B cell (primary cell): ENCODE measurements at regions not wholly inside any gene's neighbourhood (a gene's known extent, or its start where the extent isn't known, plus 50 kb on each side); places are given as distances from the start of the nearest gene placed in this dataset.

Experiments used
- ATAC-seq: fragments of 200-7000 bp; cut with Tn5 transposase; one replicate; pipeline ENCODE4 v1.10.0; 2021; ENCODE audit warnings: low read depth, mild to moderate bottlenecking, moderate number of reproducible peaks, moderate library complexity
- CTCF ChIA-PET: fragments of 350-600 bp; sonication (Branson Sonifier 250); formaldehyde crosslinking; loops from one replicate; lab custom pipeline; 2021; ENCODE audit warnings: antibody characterized with exemption, inconsistent platforms; lab: Charles Lee
- POLR2A ChIA-PET: fragments of 350-600 bp; sonication (Branson Sonifier 250); formaldehyde crosslinking; loops from one replicate; lab custom pipeline; 2021; ENCODE audit warnings: antibody characterized with exemption; lab: Charles Lee
- DNase-seq: peaks from one replicate; pipeline ENCODE4 v3.0.0; 2013
- H2AFZ ChIP-seq: 2 replicates; pipeline ENCODE4 v1.6.1; 2012; ENCODE audit warnings: mild to moderate bottlenecking, low read depth, low read length; ENCODE audit not compliant: insufficient read depth, poor library complexity, severe bottlenecking
- H3K27ac ChIP-seq, 2 donors: 1 replicate in 1 of 2; 2 replicates in 1 of 2; pipeline ENCODE4 v1.5.1; 2012 to 2013; ENCODE audit warnings: low read length in 2 of 2, mild to moderate bottlenecking in 2 of 2, moderate library complexity in 1 of 2
- H3K27me3 ChIP-seq, 4 experiments: fragments of 200-600 bp in 1 of 4; sonication (generic) in 1 of 4; replicated peaks in 1 of 4; 1 replicate in 2 of 4; 2 replicates in 2 of 4; pipeline versions ENCODE4 v1.6.1 to v1.7.0; 2013 to 2016; ENCODE audit warnings: low read length in 3 of 4, mild to moderate bottlenecking in 2 of 4, mixed read lengths in 1 of 4, moderate library complexity in 1 of 4; ENCODE audit not compliant: insufficient read depth in 4 of 4, control insufficient read depth in 3 of 4; ENCODE audit errors: control extremely low read depth in 1 of 4
- H3K36me3 ChIP-seq, 2 experiments: replicated peaks in 1 of 2; 1 replicate in 1 of 2; 2 replicates in 1 of 2; pipeline versions ENCODE4 v1.6.1 to v1.7.1; 2013; ENCODE audit warnings: low read length in 1 of 2; ENCODE audit not compliant: insufficient read depth in 2 of 2, control insufficient read depth in 1 of 2; ENCODE audit errors: control extremely low read depth in 1 of 2, extremely low read depth in 1 of 2
- H3K4me1 ChIP-seq, 2 donors: fragments of 200-600 bp in 1 of 2; sonication (generic) in 1 of 2; 1 replicate in 1 of 2; 2 replicates in 1 of 2; pipeline versions ENCODE4 v1.5.1 to v1.6.1; 2013 to 2017; ENCODE audit warnings: low read length in 2 of 2; ENCODE audit not compliant: control insufficient read depth in 2 of 2, insufficient read depth in 2 of 2
- H3K4me2 ChIP-seq: replicated peaks from 2 replicates; pipeline ENCODE3; 2012; ENCODE audit warnings: mild to moderate bottlenecking, low read depth, low read length; ENCODE audit not compliant: poor library complexity, severe bottlenecking
- H3K4me3 ChIP-seq, 5 experiments: fragments of 200-600 bp in 1 of 5; sonication (generic) in 1 of 5; 1 replicate in 3 of 5; 2 replicates in 2 of 5; pipeline versions ENCODE4 v1.5.1 to v1.7.0; 2011 to 2016; ENCODE audit warnings: low read length in 4 of 5, mild to moderate bottlenecking in 4 of 5, low read depth in 2 of 5, control low read depth in 1 of 5, moderate library complexity in 1 of 5; ENCODE audit not compliant: insufficient read depth in 1 of 5; ENCODE audit errors: control extremely low read depth in 1 of 5, extremely low read depth in 1 of 5
- H3K79me2 ChIP-seq: fragments of 200-600 bp; sonication (generic); one replicate; pipeline ENCODE4 v1.6.0; 2016; ENCODE audit warnings: low read length; ENCODE audit not compliant: control insufficient read depth, insufficient read depth
- H3K9ac ChIP-seq: fragments of 200-600 bp; sonication (generic); 2 replicates; pipeline ENCODE4 v1.6.1; 2017; ENCODE audit warnings: mild to moderate bottlenecking, low read length, moderate library complexity
- H3K9me3 ChIP-seq, 3 donors: one replicate each; pipeline versions ENCODE4 v1.6.1 to v1.7.1; 2013; ENCODE audit warnings: low read length in 2 of 3; ENCODE audit not compliant: control insufficient read depth in 2 of 3, insufficient read depth in 1 of 3; ENCODE audit errors: control extremely low read depth in 1 of 3
- H4K20me1 ChIP-seq: 2 replicates; pipeline ENCODE4 v1.6.0; 2012; ENCODE audit warnings: mild to moderate bottlenecking, low read length; ENCODE audit not compliant: insufficient read depth, control insufficient read depth, poor library complexity, severe bottlenecking
- H3K27ac Mint-ChIP-seq: one replicate; pipeline ENCODE4 v1.8.0; 2021; ENCODE audit warnings: mixed read lengths
- H3K27me3 Mint-ChIP-seq: one replicate; pipeline ENCODE4 v1.8.0; 2021; ENCODE audit warnings: mixed read lengths
- H3K4me1 Mint-ChIP-seq: one replicate; pipeline ENCODE4 v1.8.0; 2021; ENCODE audit warnings: mixed read lengths
- H3K4me3 Mint-ChIP-seq: one replicate; pipeline ENCODE4 v1.8.0; 2021; ENCODE audit warnings: mixed read lengths
- H3K9me3 Mint-ChIP-seq: one replicate; pipeline ENCODE4 v1.8.0; 2022; ENCODE audit warnings: mixed read lengths; ENCODE audit not compliant: insufficient read depth
- CTCF ChIP-seq: fragments of 200-600 bp; IDR thresholded peaks from one replicate; pipeline ENCODE4 v1.8.0; 2022; ENCODE audit warnings: antibody characterized with exemption, mild to moderate bottlenecking
- EZH2 ChIP-seq: IDR thresholded peaks from 2 replicates; pipeline ENCODE4 v1.6.1; 2012; ENCODE audit warnings: borderline replicate concordance, low read depth, mild to moderate bottlenecking, moderate library complexity, low read length; ENCODE audit not compliant: insufficient read depth, poor library complexity, severe bottlenecking
- WGBS: methylation state at CpG from one replicate; pipeline ENCODE4 v1.1.5; 2013; ENCODE audit warnings: missing lambda C conversion rate; ENCODE audit not compliant: insufficient coverage; 5-methylcytosine and 5-hydroxymethylcytosine counted together
- intact Hi-C: fragments of 100-400 bp; cut with micrococcal nuclease; formaldehyde crosslinking; loops from one replicate; pipeline ENCODE4 v1.10.0; 2022

GRCh38 chr12:105773471-105773870 is 365.3 kb downstream of the NUAK1 start:
- no peaks in the 10 kb centered on the region for H4K20me1 ChIP-seq
- no peak overlapping the region for H3K9ac ChIP-seq
- no peak overlapping the region for H3K4me3 ChIP-seq
- Mint-ChIP-seq H3K4me1 (no peaks in the 10 kb centered on the region), H3K9me3 (no peaks in the 10 kb centered on the region), H3K4me3 (no peak overlapping the region), H3K27ac (no peak overlapping the region), H3K27me3 (no peaks in the 10 kb centered on the region)
- ATAC-seq (no peak), DNase-seq (no peak)
- TF ChIP-seq CTCF (no peak), EZH2 (no peak)
- no peaks in the 10 kb centered on the region for H3K9me3 ChIP-seq
- no peaks in the 10 kb centered on the region for H3K36me3 ChIP-seq
- POLR2A ChIA-PET = no interaction called here
- no peaks in the 10 kb centered on the region for H3K79me2 ChIP-seq
- no peaks in the 10 kb centered on the region for H3K4me1 ChIP-seq
- intact Hi-C loops = no loop called here
- H2AFZ ChIP-seq = no peak overlapping the region
- H3K27me3 ChIP-seq = no peaks in the 10 kb centered on the region
- H3K27ac ChIP-seq = no peak overlapping the region
- no peak overlapping the region for H3K4me2 ChIP-seq
- CTCF ChIA-PET = no interaction called here
- WGBS = 83% methylated on average over 2 of the region's 2 CpGs

- CTCF ChIA-PET = no interaction called here
- Mint-ChIP-seq H3K4me3 (no peak overlapping the region), H3K27me3 (no peaks in the 10 kb centered on the region), H3K4me1 (no peaks in the 10 kb centered on the region), H3K27ac (no peak overlapping the region), H3K9me3 (no peaks in the 10 kb centered on the region)
- Histone ChIP-seq H2AFZ (no peak overlapping the region), H3K27me3 (no peaks in the 10 kb centered on the region), H3K36me3 (no peaks in the 10 kb centered on the region), H3K4me1 (no peaks in the 10 kb centered on the region), H3K4me2 (no peak overlapping the region), H3K4me3 (no peak overlapping the region), H3K79me2 (no peaks in the 10 kb centered on the region), H4K20me1 (no peaks in the 10 kb centered on the region), H3K9ac (no peak overlapping the region), H3K27ac (no peak overlapping the region), H3K9me3 (no peaks in the 10 kb centered on the region)
- intact Hi-C loops = no loop called here
- POLR2A ChIA-PET = no interaction called here
- TF ChIP-seq CTCF = no peak
- no peak for TF ChIP-seq EZH2
- no peak for DNase-seq
- no CpG with 5 or more reads among the region's 5 CpGs for WGBS
- no peak for ATAC-seq
Measured at GRCh38 chr12:105774037-105774436, 364.7 kb downstream of the NUAK1 start.
